Karpas-422 (cell line): ENCODE measurements at regions not wholly inside any gene's neighbourhood (a gene's known extent, or its start where the extent isn't known, plus 50 kb on each side); places are given as distances from the start of the nearest gene placed in this dataset.
A peak's percentile ranks its signal among the peaks of the same experiment; 100 is the strongest.

Experiments used
- DNase-seq: peaks from one replicate; pipeline ENCODE4 v3.0.0-alpha.2; 2015
- H2AFZ ChIP-seq: fragments of 200-600 bp; sonication (generic); 2 replicates; pipeline ENCODE4 v1.6.1; 2014; ENCODE audit warnings: antibody characterized with exemption, low read length, mixed read lengths
- H3K27ac ChIP-seq: fragments of 200-600 bp; sonication (generic); 2 replicates; pipeline ENCODE4 v1.5.1; 2014; ENCODE audit warnings: mild to moderate bottlenecking, low read length, moderate library complexity
- H3K27me3 ChIP-seq: fragments of 200-600 bp; sonication (generic); 2 replicates; pipeline ENCODE4 v1.6.1; 2014; ENCODE audit warnings: low read length, mixed read lengths
- H3K36me3 ChIP-seq: fragments of 200-600 bp; sonication (generic); 2 replicates; pipeline ENCODE4 v1.6.1; 2014; ENCODE audit warnings: low read length, mixed read lengths; ENCODE audit not compliant: insufficient read depth
- H3K4me1 ChIP-seq: fragments of 200-600 bp; sonication (generic); 2 replicates; pipeline ENCODE4 v1.6.1; 2014; ENCODE audit warnings: mild to moderate bottlenecking, low read length, mixed read lengths
- H3K4me2 ChIP-seq: fragments of 200-600 bp; sonication (generic); 2 replicates; pipeline ENCODE4 v1.6.1; 2014; ENCODE audit warnings: low read length, low read depth, mild to moderate bottlenecking; ENCODE audit not compliant: poor library complexity, severe bottlenecking
- H3K4me3 ChIP-seq: fragments of 200-600 bp; sonication (generic); 2 replicates; pipeline ENCODE4 v1.5.1; 2014; ENCODE audit warnings: mild to moderate bottlenecking, antibody characterized with exemption, low read length, mixed read lengths
- H3K79me2 ChIP-seq: fragments of 200-600 bp; sonication (generic); 2 replicates; pipeline ENCODE4 v1.6.1; 2014; ENCODE audit warnings: mild to moderate bottlenecking, low read length, mixed read lengths
- H3K9ac ChIP-seq: fragments of 200-600 bp; sonication (generic); 2 replicates; pipeline ENCODE4 v1.6.0; 2014; ENCODE audit warnings: low read length
- H3K9me2 ChIP-seq: fragments of 200-600 bp; sonication (generic), shearing (Covaris generic); replicated peaks from 2 replicates; pipeline ENCODE4 v1.6.0; 2014; ENCODE audit warnings: mild to moderate bottlenecking, low read length, moderate library complexity; ENCODE audit not compliant: insufficient read depth
- H3K9me3 ChIP-seq: fragments of 300-700, 200-600 bp; sonication (generic); 2 replicates; pipeline ENCODE4 v1.6.1; 2014; ENCODE audit warnings: low read length, mixed read lengths
- H4K20me1 ChIP-seq: fragments of 200-600 bp; sonication (generic); 2 replicates; pipeline ENCODE4 v1.6.1; 2014; ENCODE audit warnings: mild to moderate bottlenecking, antibody characterized with exemption, low read length, low read depth; ENCODE audit not compliant: insufficient read depth

GRCh38 chr18:65025756-65026155 is 725.1 kb upstream of the CDH7 start:
- H4K20me1 ChIP-seq = no peaks in the 10 kb centered on the region
- no peak overlapping the region for H3K4me2 ChIP-seq
- no peaks in the 10 kb centered on the region for H3K9me2 ChIP-seq
- no peaks in the 10 kb centered on the region for H3K4me1 ChIP-seq
- no peaks in the 10 kb centered on the region for H3K36me3 ChIP-seq
- peaks cover 20% of the 10 kb centered on the region for H3K9me3 ChIP-seq
- H2AFZ ChIP-seq = no peak overlapping the region
- H3K27ac ChIP-seq = no peak overlapping the region
- no peak for DNase-seq
- H3K79me2 ChIP-seq = no peaks in the 10 kb centered on the region
- no peak overlapping the region for H3K4me3 ChIP-seq
- H3K9ac ChIP-seq = no peak overlapping the region
- H3K27me3 ChIP-seq = no peaks in the 10 kb centered on the region

GRCh38 chr18:65021021-65021420 is 729.8 kb upstream of the CDH7 start:
- no peaks in the 10 kb centered on the region for H4K20me1 ChIP-seq
- H3K9me2 ChIP-seq = no peaks in the 10 kb centered on the region
- DNase-seq = no peak
- H3K4me1 ChIP-seq = no peaks in the 10 kb centered on the region
- peaks cover 21% of the 10 kb centered on the region for H3K9me3 ChIP-seq
- no peak overlapping the region for H3K27ac ChIP-seq
- no peak overlapping the region for H3K9ac ChIP-seq
- no peak overlapping the region for H3K4me2 ChIP-seq
- H3K4me3 ChIP-seq = no peak overlapping the region
- no peaks in the 10 kb centered on the region for H3K27me3 ChIP-seq
- H3K36me3 ChIP-seq = no peaks in the 10 kb centered on the region
- no peaks in the 10 kb centered on the region for H3K79me2 ChIP-seq
- H2AFZ ChIP-seq = no peak overlapping the region

DNA sequence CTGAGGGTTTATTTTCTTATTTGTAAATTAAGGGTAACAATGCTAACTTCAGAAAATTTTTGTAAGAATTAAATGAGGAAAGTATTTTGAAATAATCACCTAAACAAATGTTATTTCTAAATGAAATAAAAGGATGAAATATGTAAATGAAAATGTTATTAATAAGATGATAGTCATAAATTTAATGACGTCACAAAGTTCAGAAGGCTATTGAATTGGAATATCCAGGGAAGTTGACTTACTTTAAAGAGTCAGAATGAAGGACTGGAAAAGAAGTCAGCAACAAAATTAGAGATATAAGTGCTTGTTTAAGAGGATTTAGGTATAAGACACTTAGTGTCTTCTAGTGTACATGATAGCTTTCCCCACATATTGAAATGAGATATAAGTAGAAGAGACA is 732.6 kb upstream of the CDH7 start:
- no peak overlapping the region for H3K9ac ChIP-seq
- no peak overlapping the region for H3K4me3 ChIP-seq
- DNase-seq = no peak

DNA sequence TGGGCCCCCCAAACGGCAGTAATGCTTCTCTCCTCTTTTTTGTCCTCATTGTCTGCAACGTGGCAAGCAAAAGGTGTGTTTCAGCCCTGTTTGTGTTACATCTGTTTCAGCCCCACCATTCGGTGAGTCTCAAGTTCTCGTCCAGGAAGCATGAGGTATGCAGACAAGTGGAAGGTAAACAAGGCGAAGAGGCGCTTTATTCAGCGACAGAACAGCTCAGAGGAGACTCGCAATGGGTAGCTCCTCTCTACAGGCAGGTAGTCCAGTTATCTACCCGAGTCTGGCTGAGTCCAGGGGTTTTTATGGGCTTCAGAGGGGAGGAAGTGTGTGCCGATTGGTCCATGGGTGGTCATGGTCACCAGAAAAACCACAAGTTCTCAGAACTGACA is 733.4 kb upstream of the CDH7 start:
- Histone ChIP-seq H3K4me2 (no peak overlapping the region), H3K27me3 (no peaks in the 10 kb centered on the region), H2AFZ (no peak overlapping the region), H3K4me1 (no peaks in the 10 kb centered on the region), H3K36me3 (no peaks in the 10 kb centered on the region), H3K27ac (no peak overlapping the region), H3K9me2 (no peaks in the 10 kb centered on the region), H3K9me3 (peaks cover 30% of the 10 kb centered on the region), H3K79me2 (no peaks in the 10 kb centered on the region), H4K20me1 (no peaks in the 10 kb centered on the region), H3K9ac (no peak overlapping the region), H3K4me3 (no peak overlapping the region)
- no peak for DNase-seq

More for the DNA sequence above, 732.6 kb upstream of the CDH7 start:
- no peak overlapping the region for H2AFZ ChIP-seq
- no peaks in the 10 kb centered on the region for H3K27me3 ChIP-seq
- H3K36me3 ChIP-seq = no peaks in the 10 kb centered on the region
- no peak overlapping the region for H3K27ac ChIP-seq
- H3K9me3 ChIP-seq = peaks cover 27% of the 10 kb centered on the region
- H3K4me2 ChIP-seq = no peak overlapping the region
- H3K4me1 ChIP-seq = no peaks in the 10 kb centered on the region
- no peaks in the 10 kb centered on the region for H3K9me2 ChIP-seq
- no peaks in the 10 kb centered on the region for H4K20me1 ChIP-seq
- no peaks in the 10 kb centered on the region for H3K79me2 ChIP-seq

GRCh38 chr18:65016631-65017371 is 734.0 kb upstream of the CDH7 start:
- no peak overlapping the region for H3K27ac ChIP-seq
- no peaks in the 10 kb centered on the region for H3K4me1 ChIP-seq
- no peaks in the 10 kb centered on the region for H3K79me2 ChIP-seq
- no peaks in the 10 kb centered on the region for H3K27me3 ChIP-seq
- no peaks in the 10 kb centered on the region for H3K36me3 ChIP-seq
- H3K9ac ChIP-seq = no peak overlapping the region
- no peak overlapping the region; the same call in 1 of the 2 replicates for H2AFZ ChIP-seq
- no peak overlapping the region for H3K4me2 ChIP-seq
- H4K20me1 ChIP-seq = no peaks in the 10 kb centered on the region
- H3K4me3 ChIP-seq = no peak overlapping the region
- H3K9me3 ChIP-seq = peaks cover 33% of the 10 kb centered on the region
- DNase-seq = no peak
- H3K9me2 ChIP-seq = no peaks in the 10 kb centered on the region

DNA sequence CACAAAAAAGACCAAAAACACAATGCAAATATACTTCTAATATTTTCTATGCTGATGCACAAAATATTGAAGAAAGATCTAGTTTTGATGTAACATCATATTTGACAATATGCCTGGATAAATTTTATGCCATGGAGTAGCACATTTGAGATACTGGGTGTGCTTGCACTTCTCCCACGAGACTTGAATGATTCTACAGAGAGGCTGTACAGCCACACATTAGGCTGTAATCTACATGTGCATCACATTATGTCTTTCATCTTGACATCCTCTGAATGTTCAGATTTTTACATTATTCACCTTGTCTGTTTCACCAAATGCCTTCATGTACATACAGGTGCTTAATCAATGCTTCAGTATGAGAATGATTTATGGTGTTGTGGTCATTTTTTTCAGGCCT is 756.4 kb upstream of the CDH7 start:
- no peaks in the 10 kb centered on the region for H3K79me2 ChIP-seq

DNA sequence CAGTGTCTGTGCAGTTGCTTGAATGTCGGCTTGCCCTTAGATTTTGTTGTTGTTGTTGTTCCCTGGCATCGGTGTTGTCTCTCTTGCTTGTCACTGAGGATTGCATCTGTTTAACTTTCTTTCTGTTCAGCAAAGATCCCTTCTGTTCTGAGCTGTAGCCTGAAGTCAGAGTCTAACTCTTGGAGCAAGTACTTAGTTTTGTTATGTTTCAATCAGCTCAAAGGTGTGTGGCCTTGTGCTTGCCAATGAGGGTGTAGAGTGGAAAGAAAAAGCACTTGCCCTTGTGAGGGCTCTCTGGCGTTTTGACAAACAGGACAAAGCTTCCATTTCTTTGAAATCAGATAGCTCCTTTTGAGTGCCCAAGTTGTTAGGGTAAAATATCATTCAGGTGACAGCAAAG is 757.1 kb upstream of the CDH7 start:
- no peaks in the 10 kb centered on the region for H4K20me1 ChIP-seq
- no peak overlapping the region for H3K27ac ChIP-seq
- DNase-seq = no peak
- no peaks in the 10 kb centered on the region for H3K4me1 ChIP-seq
- H3K79me2 ChIP-seq = no peaks in the 10 kb centered on the region
- no peaks in the 10 kb centered on the region for H3K9me2 ChIP-seq
- H3K27me3 ChIP-seq = no peaks in the 10 kb centered on the region
- peak overlapping the region; percentile 46; the same call in 1 of the 2 replicates for H2AFZ ChIP-seq
- H3K9me3 ChIP-seq = peaks cover 30% of the 10 kb centered on the region
- no peak overlapping the region for H3K9ac ChIP-seq
- H3K36me3 ChIP-seq = no peaks in the 10 kb centered on the region
- H3K4me3 ChIP-seq = peak overlapping the region; percentile 9; the same call in 1 of the 2 replicates
- H3K4me2 ChIP-seq = peak overlapping the region; percentile 24

More for the DNA sequence above, 756.4 kb upstream of the CDH7 start:
- Histone ChIP-seq H4K20me1 (no peaks in the 10 kb centered on the region), H2AFZ (peak overlapping the region; percentile 46; the same call in 1 of the 2 replicates), H3K9me3 (peaks cover 24% of the 10 kb centered on the region), H3K9me2 (no peaks in the 10 kb centered on the region), H3K4me3 (peak overlapping the region; percentile 9; the same call in 1 of the 2 replicates), H3K27ac (no peak overlapping the region), H3K27me3 (no peaks in the 10 kb centered on the region), H3K36me3 (no peaks in the 10 kb centered on the region), H3K9ac (no peak overlapping the region), H3K4me2 (peak overlapping the region; percentile 24), H3K4me1 (no peaks in the 10 kb centered on the region)
- DNase-seq = no peak

GRCh38 chr18:64992654-64993053 is 758.2 kb upstream of the CDH7 start:
- Histone ChIP-seq H3K9me3 (peaks cover 25% of the 10 kb centered on the region), H3K79me2 (no peaks in the 10 kb centered on the region), H3K4me1 (no peaks in the 10 kb centered on the region), H4K20me1 (no peaks in the 10 kb centered on the region), H3K4me3 (no peak overlapping the region), H3K36me3 (no peaks in the 10 kb centered on the region), H3K27ac (no peak overlapping the region), H2AFZ (no peak overlapping the region), H3K4me2 (no peak overlapping the region), H3K9me2 (no peaks in the 10 kb centered on the region), H3K9ac (no peak overlapping the region), H3K27me3 (no peaks in the 10 kb centered on the region)
- DNase-seq = no peak
